ENCODE measurements at regions not wholly inside any gene's neighbourhood (a gene's known extent, or its start where the extent isn't known, plus 50 kb on each side); places are given as distances from the start of the nearest gene placed in this dataset.

DNA sequence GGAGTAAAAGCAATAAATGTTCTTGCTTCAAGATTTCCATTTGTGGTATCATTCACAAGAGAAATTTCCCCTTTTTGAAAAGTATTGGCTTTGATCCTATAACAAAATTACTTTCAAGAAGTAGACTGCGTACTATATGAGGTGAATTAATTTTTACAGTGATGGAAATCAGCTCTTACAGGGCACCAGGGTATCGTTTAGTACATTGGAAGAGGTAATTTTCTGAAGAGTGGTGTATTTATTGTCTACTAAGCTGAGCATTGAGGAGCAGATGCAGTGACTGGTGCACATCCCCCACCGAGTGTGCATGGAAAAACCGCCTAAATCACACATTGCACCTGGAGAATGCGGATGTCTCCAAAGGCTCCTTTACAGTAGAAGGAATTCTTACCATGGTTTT is 209.5 kb downstream of the SAMD5 start:
- no peak overlapping the region for H3K4me3 ChIP-seq (replicated peaks in 1 of 2; ENCODE audit: low read depth in 2 of 2, low read length in 2 of 2)
- TF ChIP-seq, protein P1, sequence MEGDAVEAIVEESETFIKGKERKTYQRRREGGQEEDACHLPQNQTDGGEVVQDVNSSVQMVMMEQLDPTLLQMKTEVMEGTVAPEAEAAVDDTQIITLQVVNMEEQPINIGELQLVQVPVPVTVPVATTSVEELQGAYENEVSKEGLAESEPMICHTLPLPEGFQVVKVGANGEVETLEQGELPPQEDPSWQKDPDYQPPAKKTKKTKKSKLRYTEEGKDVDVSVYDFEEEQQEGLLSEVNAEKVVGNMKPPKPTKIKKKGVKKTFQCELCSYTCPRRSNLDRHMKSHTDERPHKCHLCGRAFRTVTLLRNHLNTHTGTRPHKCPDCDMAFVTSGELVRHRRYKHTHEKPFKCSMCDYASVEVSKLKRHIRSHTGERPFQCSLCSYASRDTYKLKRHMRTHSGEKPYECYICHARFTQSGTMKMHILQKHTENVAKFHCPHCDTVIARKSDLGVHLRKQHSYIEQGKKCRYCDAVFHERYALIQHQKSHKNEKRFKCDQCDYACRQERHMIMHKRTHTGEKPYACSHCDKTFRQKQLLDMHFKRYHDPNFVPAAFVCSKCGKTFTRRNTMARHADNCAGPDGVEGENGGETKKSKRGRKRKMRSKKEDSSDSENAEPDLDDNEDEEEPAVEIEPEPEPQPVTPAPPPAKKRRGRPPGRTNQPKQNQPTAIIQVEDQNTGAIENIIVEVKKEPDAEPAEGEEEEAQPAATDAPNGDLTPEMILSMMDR (IDR thresholded peaks at IDR 0.05; ENCODE audit: low read depth, low read length): no peak
- DNase-seq (ENCODE audit: low read depth in 2 of 2): no peak

DNA sequence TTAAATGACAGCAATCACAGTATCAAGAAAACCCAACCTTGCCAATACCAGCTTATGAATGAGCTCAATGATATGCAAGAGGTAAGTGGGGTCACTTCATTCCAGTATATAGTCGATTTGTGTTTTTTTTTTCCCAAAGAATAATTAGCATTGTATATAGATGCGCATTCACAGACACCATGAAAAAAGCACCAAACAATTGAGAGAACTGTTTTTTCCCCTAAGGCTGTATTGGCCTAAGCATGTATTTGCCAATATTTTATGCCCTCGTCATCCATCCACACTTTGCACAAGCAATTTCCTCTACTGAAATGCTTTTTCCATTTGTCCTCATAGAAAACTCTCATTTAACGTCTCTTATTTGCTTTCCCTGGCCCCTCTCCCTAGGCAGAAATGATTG is 213.7 kb downstream of the SAMD5 start:
- H3K4me3 ChIP-seq (replicated peaks in 1 of 2; ENCODE audit: low read depth in 2 of 2, low read length in 2 of 2): no peak overlapping the region
- TF ChIP-seq, protein P1 (IDR thresholded peaks at IDR 0.05; ENCODE audit: low read depth, low read length): no peak
- DNase-seq (ENCODE audit: low read depth in 2 of 2): no peak

DNA sequence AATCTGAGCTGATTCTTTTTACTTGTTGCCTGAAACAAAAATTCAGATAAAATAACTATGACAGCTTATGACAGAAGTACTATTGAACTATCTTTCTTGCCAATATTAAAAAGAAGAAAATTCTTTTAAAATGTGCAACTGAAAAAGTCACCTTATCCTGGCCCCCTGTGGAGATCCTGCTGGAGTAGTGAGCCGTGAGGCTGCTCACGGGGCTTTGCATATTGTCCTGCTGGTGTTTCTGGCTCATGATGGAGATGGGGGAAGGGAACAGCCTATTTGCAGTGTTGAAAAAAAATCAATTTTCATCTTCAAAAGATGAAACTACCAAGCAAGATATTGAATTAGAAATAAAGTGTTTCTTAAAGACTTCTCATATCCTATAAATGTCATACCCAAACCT is 216.0 kb downstream of the SAMD5 start:
- H3K4me3 ChIP-seq (replicated peaks in 1 of 2; ENCODE audit: low read depth in 2 of 2, low read length in 2 of 2): no peak overlapping the region
- TF ChIP-seq, protein P1 (IDR thresholded peaks at IDR 0.05; ENCODE audit: low read depth, low read length): no peak
- no peak for DNase-seq (ENCODE audit: low read depth in 2 of 2)

DNA sequence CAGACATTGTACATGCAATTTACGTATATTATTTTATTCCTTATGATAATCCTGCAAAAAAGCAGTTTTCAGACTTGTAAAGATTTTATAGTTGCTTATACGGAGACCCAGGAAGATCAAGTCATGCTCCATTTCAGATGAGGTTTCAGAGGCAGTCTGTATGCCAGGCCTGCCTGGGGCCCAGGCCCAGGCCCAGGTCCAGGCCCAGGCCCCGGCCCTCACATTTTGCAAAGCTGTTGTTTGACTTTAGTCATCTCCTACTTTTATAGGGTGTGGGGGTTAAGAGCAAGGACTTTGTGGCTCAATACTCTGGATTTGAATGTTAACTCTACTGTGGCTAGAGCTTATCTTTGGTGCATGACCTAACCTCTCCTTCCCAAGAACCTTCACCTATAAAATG is 217.9 kb downstream of the SAMD5 start:
- H3K4me3 ChIP-seq (replicated peaks in 1 of 2; ENCODE audit: low read depth in 2 of 2, low read length in 2 of 2): no peak overlapping the region
- no peak for DNase-seq (ENCODE audit: low read depth in 2 of 2)
- TF ChIP-seq, protein P1 (IDR thresholded peaks at IDR 0.05; ENCODE audit: low read depth, low read length): no peak

DNA sequence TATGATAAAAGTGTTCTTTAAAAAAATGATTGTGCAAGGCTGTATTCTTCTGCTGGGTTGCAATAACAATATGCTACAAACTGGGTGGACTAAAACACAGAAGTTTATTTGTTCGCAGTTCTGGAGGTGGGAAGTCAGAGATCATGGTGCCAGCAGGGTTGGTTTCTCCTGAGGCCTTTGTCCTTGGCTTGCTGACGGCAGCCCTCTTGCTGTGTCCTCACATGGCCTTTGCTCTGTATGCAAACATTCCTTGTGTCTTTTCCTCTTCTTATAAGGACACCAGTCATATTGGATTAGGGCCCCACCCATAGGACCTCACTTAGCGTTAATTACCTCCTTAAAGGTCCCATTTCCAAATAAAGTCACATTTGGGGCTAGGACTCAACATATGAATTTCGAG is 220.4 kb downstream of the SAMD5 start:
- no peak overlapping the region for H3K4me3 ChIP-seq (replicated peaks in 1 of 2; ENCODE audit: low read depth in 2 of 2, low read length in 2 of 2)
- no peak for DNase-seq (ENCODE audit: low read depth in 2 of 2)
- TF ChIP-seq, protein P1 (IDR thresholded peaks at IDR 0.05; ENCODE audit: low read depth, low read length): no peak

DNA sequence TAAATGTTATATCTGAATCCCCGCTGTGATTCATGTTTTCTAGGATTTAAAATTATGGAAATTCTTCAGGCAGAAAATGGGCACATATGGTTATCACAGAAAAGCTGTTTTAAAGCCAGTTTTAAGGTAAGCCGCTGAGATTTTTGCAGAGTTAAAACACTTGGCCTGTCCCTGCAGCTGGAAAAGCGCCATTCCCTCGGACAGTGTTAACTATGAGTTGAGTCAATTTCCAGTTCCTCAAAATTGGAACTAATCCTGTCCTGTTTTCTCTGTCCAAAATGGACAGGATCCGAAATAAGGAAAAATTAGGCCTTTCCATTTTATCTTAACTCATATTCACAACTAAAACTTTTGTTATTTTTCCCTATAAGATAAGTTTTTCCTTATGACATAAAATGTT is 225.2 kb downstream of the SAMD5 start:
- TF ChIP-seq, protein P1 (IDR thresholded peaks at IDR 0.05; ENCODE audit: low read depth, low read length): no peak
- no peak overlapping the region for H3K4me3 ChIP-seq (replicated peaks in 1 of 2; ENCODE audit: low read depth in 2 of 2, low read length in 2 of 2)
- no peak for DNase-seq (ENCODE audit: low read depth in 2 of 2)

DNA sequence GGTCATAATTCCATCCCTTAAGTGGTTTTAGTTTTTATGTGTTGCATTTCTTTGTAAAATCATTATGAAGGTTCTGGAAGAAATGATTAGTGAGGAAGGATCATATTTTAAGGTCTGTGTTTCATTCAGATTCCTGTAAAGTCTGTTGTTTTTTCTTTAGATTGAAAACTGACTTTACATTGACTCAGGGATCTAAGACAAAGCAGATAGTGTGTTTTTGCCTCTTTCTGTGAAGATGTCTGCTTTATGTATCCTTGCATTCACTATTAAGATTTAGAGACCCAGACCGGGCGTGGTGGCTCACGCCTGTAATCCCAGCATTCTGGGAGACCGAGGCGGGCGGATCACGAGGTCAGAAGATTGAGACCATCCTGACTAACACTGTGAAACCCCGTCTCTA is 225.7 kb downstream of the SAMD5 start:
- no peak overlapping the region for H3K4me3 ChIP-seq (replicated peaks in 1 of 2; ENCODE audit: low read depth in 2 of 2, low read length in 2 of 2)
- DNase-seq (ENCODE audit: low read depth in 2 of 2): no peak
- TF ChIP-seq, protein P1 (IDR thresholded peaks at IDR 0.05; ENCODE audit: low read depth, low read length): no peak
